ENCODE measurements at regions not wholly inside any gene's neighbourhood (a gene's known extent, or its start where the extent isn't known, plus 50 kb on each side); places are given as distances from the start of the nearest gene placed in this dataset.

DNA sequence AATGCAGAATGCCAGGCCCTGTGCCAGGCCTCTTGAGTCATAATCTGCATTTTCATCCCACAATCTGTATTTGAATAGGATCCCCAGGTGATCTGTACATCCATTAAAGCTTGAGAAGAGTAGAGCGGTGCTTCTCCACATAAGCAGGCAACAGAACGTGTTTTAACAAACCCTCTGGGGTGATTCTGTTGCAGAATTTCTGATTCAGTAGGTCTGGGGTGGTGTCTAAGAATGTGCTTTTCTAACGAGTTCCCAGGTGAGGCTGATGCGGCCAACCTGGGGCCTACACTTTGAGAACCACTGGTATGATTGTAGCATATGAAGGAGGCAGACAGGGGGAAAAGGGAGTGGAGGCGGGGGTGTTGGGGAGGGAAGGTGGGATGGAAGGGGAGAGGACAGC, 78.4 kb upstream of the POU3F1 start:
- TF ChIP-seq POU2F2 (IDR thresholded peaks at IDR 0.05; ENCODE audit: low read depth, low read length) (no peak), TAF1 (IDR thresholded peaks at IDR 0.05; ENCODE audit: low read depth, low read length) (no peak), POLR2A (IDR thresholded peaks at IDR 0.05; ENCODE audit: low read depth, low read length) (no peak), PAX5 (IDR thresholded peaks at IDR 0.05; ENCODE audit: insufficient read depth, low read length, severe bottlenecking) (no peak), POLR2AphosphoS5 (IDR thresholded peaks at IDR 0.05; ENCODE audit: low read depth, low read length) (no peak)

Data from GM12891 (cell line).